Dermis blood vessel endothelial cell (primary cell): ENCODE measurements at regions not wholly inside any gene's neighbourhood (a gene's known extent, or its start where the extent isn't known, plus 50 kb on each side); places are given as distances from the start of the nearest gene placed in this dataset.
"Not testable (repeated sequence)": the region's sequence is repeated elsewhere in the genome, so short reads cannot be mapped to it uniquely, and the experiment has no call there.

Experiments
- DNase-seq: peaks from one replicate; pipeline ENCODE4 v3.0.0; 2010

DNA sequence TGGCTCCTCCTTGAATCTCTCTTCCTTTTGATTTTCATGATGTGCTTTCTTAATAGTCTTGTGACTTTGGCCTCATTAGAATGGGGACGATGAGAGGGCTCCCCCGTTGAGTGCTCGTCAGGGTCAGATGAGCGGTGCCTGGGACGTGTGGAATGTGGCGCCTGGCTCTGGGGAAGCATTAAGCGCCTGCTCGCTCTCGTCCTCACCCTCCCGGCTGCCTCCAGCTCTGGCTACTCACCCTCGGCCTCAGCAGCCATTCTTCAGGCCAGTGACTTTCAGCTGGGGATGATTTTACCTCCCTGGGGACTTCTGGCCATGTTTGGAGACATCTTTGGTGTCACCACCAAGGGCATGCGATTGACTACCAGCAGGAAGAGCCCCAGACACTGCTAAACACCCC lies 69.7 kb downstream of the RPS6KA4 start:
- DNase-seq: no peak

DNA sequence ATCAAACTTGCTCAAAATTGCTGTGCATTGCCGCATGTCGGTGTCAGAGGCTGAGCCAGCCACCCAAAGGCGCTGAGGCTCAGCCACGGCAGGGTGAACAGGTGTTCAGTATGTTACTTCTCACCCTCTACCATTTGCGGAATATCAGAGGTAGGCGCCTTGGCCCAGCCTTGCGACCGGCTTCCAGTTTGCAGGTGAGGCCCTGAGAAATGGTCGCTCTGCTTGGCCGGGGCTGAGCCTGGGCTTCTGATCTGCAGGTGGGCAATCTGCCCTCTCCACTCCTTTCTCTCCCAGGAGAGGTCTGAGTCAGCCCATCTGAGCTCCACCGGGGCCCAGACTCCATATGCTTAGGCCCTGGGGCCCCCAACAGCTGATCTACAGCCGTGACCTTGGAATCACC lies 71.0 kb downstream of the RPS6KA4 start:
- DNase-seq: no peak

DNA sequence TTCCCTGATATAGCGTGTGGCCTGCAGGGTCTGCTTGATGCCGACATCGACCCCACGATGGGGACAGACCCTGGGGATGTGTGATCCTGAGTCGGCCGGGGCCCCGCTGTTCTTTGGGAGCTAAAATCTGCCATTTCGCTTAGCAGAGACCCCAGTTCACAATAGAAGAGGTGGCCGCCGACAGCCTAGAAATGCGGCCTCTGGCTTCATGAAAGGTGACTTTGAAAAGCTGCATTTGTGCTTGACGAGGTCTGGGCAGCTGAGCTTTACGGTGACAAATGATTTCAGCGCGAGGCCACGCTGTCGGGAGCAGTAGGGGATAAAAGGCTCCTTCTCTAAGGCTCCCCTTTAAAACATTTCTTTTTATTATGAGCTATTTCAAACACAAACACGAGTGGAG lies 71.7 kb downstream of the RPS6KA4 start:
- DNase-seq: no peak

- DNase-seq: no peak
These were observed 77.0 kb downstream of the RPS6KA4 start for GRCh38 chr11:64436000-64436399.

DNA sequence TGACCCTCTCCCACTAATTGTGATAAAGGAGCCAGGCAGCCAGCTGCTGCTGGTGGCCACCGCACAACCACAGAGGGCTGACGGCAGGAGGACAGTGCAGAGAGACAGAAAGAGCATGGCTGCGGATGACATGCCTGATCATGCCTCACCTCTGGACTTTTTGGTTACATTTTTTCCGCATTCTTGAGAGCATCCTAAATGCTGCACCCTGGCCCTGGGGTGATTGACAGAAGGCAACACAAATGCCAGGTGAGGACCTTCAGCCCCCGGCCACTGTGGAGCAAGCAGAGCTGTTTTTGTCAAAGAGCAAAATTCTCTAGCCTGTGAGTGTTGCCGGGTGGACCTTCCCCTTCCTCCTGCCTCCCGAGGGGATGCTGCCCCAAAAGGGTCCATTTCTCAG lies 78.5 kb downstream of the RPS6KA4 start:
- no peak for DNase-seq

DNA sequence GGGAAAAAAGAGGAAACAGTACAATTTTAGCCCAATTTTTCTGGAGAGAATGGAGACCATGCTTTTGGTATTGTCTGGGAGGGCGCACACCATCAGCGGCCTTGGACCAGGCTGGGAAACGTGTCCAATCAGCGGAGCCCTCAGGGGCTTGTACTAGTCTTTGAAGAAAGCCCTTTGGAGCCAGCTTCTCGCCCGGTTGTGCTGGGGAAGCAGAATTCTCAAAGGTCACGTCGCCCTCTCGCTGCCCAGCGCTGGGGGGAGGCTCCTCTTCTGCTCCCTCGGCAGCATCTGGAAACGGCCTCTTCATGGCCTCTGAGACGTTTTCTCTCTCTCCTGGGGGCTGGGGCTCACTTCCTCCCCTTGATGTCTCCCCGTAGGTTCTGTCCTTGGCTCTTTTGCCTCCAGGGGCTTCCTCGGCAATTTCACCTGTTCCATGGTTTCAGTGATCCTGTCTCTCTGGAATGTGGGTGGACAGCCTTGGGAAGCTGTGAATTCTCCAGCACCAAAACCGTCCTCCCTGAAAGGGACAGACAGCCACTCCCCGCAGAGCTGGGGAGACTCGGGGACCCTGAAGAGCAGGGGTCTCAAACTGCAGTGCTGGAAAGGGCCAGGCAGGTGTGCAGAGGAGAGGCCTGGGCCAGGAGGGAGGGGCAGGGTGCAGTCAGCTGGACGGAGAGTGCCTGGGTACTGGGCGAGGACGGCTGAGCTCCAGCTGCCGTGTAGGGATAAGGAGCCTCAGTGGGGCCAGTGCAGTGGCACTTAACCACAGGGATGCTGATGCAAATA lies 80.2 kb downstream of the RPS6KA4 start:
- DNase-seq: no peak

GRCh38 chr11:64439772-64440491 lies 81.0 kb downstream of the RPS6KA4 start:
- DNase-seq: not testable (repeated sequence)

DNA sequence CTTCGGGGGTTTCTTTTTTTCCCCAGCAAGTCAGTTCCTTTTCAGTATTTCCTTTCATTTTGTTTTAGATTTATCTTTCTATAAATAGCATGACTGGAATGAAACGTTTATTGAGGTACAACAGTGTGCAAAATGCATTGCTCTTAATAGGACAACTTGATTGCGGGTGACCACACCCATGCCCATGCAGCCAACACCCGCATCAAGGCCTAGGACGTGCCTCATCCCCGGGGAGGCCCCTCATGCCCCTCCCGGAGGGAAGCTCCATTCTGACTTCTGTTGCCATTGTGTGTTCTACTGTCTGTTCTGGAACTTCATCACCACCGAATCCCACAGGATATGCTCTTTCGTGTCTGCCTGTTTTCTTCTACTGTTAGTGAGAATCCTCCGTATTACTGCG lies 82.2 kb downstream of the RPS6KA4 start:
- no peak for DNase-seq

DNA sequence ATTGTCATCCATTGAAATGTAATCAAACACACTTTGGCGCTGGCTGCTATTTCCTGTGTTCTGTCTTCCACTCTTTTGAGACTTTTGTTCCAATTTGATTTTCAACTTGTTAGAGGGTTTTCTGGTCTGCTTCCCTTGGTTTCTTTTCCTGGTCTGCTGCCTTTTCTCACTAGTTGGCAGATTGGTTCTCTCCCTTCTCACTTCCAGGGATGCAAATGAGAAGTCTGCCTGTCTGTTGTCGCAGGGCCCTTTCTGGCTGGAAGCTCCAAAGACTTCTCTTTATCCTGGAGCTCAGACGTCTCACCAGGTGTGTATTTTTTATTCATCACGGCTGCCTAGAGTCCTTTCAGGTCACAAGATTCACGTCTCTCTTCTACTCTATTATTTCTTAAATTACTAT lies 84.0 kb downstream of the RPS6KA4 start:
- DNase-seq: no peak

DNA sequence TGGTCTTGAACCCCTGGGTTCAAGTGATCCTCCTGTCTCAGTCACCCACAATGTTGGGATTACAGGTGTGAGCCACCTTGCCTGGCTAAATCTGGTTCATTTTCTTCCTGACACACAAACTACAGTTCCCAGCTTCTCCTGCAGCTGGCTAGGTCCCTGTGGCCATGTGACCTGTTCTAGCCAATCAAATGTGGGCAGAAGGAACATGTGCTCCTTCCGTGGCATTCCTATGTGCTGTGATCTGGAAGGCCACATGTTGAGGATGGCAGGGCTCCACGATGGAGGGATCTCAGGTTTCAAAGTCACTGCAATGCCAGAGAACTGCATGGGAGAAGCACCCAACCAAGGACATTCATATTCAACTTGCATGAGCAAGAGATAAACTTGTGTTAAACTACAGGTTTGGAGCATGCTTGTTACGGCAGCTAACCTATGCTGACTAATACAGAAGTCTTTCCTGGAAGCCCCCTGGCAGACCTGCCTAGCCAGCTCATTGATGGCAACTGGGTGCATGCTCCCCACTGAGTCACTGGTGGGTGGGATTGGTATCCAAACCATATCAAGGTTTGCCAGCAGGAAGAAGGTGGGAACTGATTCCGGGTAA lies 86.0 kb downstream of the RPS6KA4 start:
- DNase-seq: peak; percentile 26

GRCh38 chr11:64445651-64446050 lies 86.7 kb downstream of the RPS6KA4 start:
- no peak for DNase-seq

GRCh38 chr11:64447831-64448598 lies 89.1 kb downstream of the RPS6KA4 start:
- DNase-seq: no peak

- peak; percentile 77 for DNase-seq
These were observed 89.8 kb downstream of the RPS6KA4 start for GRCh38 chr11:64448599-64449380.

DNA sequence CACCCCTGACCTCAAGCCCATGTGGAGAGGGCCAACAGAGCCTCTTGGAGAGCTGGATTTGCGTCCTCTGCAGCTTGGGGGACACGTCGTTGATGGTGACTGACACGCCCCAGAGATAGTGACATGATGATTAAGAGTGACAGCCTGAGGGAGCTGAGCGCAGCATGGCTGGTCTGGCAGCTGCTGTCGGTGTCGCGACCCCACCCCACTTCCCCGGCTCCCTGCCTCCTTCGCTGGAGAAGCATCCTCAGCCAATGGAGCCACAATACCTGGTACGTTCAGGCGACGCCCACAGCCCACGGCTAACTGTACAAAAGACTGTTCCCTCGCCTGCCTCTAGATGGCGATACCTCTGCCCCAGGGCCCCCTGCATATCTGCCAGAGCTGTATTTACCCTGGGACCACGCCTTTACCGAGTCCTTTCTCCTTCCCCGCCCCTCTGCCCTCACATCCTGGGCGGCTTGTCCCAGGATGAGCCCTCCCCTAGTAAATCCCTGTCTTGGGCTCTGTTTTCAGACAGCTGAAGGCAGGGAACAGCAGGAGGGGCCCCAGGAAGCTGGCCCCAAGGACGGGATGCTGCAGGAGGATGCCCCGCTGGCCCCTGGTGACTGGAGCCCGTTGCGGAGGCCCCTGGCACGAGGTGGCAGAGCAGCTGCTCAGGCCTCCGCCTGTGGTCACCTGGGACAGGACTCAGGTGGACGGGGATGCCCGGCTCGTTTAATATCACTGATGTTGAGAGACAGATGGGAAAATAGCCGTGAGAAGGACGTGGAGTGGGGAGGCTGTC lies 90.6 kb downstream of the RPS6KA4 start:
- DNase-seq: peak; percentile 73

DNA sequence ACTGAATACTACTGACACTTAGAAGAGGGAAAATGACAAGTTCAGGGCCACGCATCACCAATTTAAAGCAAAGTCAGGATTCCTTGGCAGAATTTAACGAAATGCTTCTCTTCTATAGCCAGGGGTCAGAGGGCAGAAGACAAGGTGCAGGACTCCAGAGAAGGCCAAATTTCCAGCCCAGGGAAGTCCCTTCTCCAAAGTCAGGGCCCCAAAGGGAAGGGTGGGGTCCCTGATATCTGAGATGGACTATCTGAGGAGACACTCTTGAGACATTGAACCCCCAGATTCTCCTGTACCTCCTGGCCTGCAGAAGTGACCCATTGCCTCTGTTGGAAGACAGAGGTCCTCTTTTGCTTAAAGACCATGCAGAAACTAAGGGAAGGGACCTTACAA lies 91.2 kb downstream of the RPS6KA4 start:
- no peak for DNase-seq

GRCh38 chr11:64451856-64452255 lies 92.9 kb downstream of the RPS6KA4 start:
- DNase-seq: no peak

- no peak for DNase-seq
These were observed 94.5 kb downstream of the RPS6KA4 start for GRCh38 chr11:64453466-64453865.

DNA sequence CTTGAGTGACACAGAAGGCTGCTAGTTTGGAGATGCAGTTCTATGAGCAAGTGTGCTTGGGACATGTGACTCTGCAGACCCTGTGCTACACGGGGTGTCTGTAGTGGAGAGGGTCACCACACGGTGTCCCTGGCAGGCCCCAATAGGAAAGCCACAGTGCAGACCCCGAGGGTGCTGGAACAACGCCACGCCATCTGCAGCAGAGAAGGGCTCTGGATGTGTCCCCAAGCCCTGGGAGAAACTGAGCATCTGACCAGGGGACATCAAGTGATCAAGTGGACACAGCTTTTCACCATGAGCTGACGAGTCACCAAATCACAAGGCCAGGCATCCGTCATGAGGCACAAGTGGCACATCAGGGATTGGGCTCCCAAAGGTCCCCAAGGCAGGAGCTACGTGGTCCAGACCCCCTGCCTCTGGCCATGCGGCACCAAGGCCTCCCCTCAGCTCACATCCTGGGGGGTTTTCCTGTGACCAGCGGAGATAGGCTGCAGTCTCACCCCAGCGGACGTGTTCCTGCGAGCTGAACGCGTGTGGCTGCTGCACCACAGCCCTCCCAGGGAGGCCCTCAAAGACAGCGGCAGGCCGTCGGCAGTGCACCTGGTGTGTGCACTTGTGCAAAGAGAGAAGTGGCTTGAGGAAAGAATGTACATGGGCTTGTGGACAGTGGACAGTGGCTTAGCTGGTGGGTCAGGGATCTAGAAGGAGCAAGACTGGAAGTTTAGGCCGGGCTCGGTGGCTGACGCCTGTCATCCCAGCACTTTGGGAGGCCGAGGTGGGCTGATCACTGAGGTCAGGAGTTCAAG lies 96.7 kb downstream of the RPS6KA4 start:
- DNase-seq: no peak

- no peak for DNase-seq
These were observed 97.8 kb downstream of the RPS6KA4 start for GRCh38 chr11:64456509-64457320.
